Panc1 (cell line): ENCODE measurements at regions not wholly inside any gene's neighbourhood (a gene's known extent, or its start where the extent isn't known, plus 50 kb on each side); places are given as distances from the start of the nearest gene placed in this dataset.

Experiments
- ATAC-seq: fragments of 200-7000 bp; cut with Tn5 transposase; 2 replicates; pipeline ENCODE4 v1.9.1; 2020; ENCODE audit warnings: mild to moderate bottlenecking, moderate library complexity
- BruUV-seq: library from RNA; stranded (reverse); fragments of 400-500 nt; replicated peaks from 2 replicates; lab custom pipeline; 2021; lab: Mats Ljungman, UMichigan
- CTCF ChIA-PET: fragments of 300-600 bp; sonication (Branson Sonifier 250); formaldehyde crosslinking; loops from one replicate; lab custom pipeline; 2022; ENCODE audit warnings: antibody characterized with exemption; lab: Charles Lee
- POLR2A ChIA-PET: fragments of 300-600 bp; sonication (Branson Sonifier 250); formaldehyde crosslinking; loops from one replicate; lab custom pipeline; 2022; ENCODE audit warnings: antibody characterized with exemption; lab: Charles Lee
- DNase-seq: peaks from one replicate; pipeline ENCODE4 v3.0.0-alpha.2; 2010; ENCODE audit warnings: low read depth, low spot score
- H3K27ac ChIP-seq: 2 replicates; pipeline ENCODE4 v1.5.1; 2011; ENCODE audit warnings: mild to moderate bottlenecking, low read length, inconsistent platforms
- H3K27me3 ChIP-seq: fragments of 200-500 bp; sonication (Bioruptor generic); 2 replicates; pipeline ENCODE4 v1.6.0; 2014; ENCODE audit warnings: low read length, inconsistent platforms; ENCODE audit not compliant: control insufficient read depth, insufficient read depth
- H3K36me3 ChIP-seq: fragments of 200-500 bp; sonication (Bioruptor generic); 2 replicates; pipeline ENCODE4 v1.5.1; 2014; ENCODE audit warnings: inconsistent platforms, mild to moderate bottlenecking, low read length, moderate library complexity; ENCODE audit not compliant: control insufficient read depth, insufficient read depth
- H3K4me1 ChIP-seq: 2 replicates; pipeline ENCODE4 v1.5.1; 2011; ENCODE audit warnings: inconsistent platforms, mild to moderate bottlenecking, low read length, moderate library complexity; ENCODE audit not compliant: control insufficient read depth, insufficient read depth
- H3K4me3 ChIP-seq, 2 experiments: 2 replicates each; pipeline ENCODE4 v1.5.1; 2011 to 2012; ENCODE audit warnings: low read depth in 2 of 2, low read length in 2 of 2, mild to moderate bottlenecking in 2 of 2, inconsistent platforms in 1 of 2, moderate library complexity in 1 of 2
- H3K9me3 ChIP-seq: fragments of 200-500 bp; sonication (Bioruptor generic); 2 replicates; pipeline ENCODE4 v1.5.1; 2014; ENCODE audit warnings: low read depth, mild to moderate bottlenecking, inconsistent platforms, low read length, moderate library complexity; ENCODE audit not compliant: control insufficient read depth, insufficient read depth
- POLR2AphosphoS5 ChIP-seq: IDR thresholded peaks from 2 replicates; pipeline ENCODE4 v1.6.1; 2012; ENCODE audit warnings: mild to moderate bottlenecking, low read depth, low read length, moderate library complexity
- SIN3A ChIP-seq: IDR thresholded peaks from 2 replicates; pipeline ENCODE4 v1.6.1; 2012; ENCODE audit warnings: low read depth, mild to moderate bottlenecking, low read length, moderate library complexity, borderline replicate concordance; ENCODE audit not compliant: insufficient read depth
- TCF7L2 ChIP-seq: IDR thresholded peaks from 2 replicates; pipeline ENCODE4 v1.6.1; 2011; ENCODE audit warnings: mild to moderate bottlenecking, low read depth, low read length, inconsistent platforms
- in situ Hi-C: cut with HindIII; loops from 2 replicates; pipeline ENCODE4 v1.10.0; 2016; ENCODE audit warnings: low sequenced_read_pairs, low pct_unique_long_range_greater_than_20kb
- intact Hi-C: fragments of 100-400 bp; cut with micrococcal nuclease; formaldehyde crosslinking; loops from one replicate; pipeline ENCODE4 v1.10.0; 2022; ENCODE audit not compliant: unreplicated experiment
- TF ChIP-seq, protein P1 (sequence below), 2 experiments: IDR thresholded peaks; 2 replicates each; pipeline ENCODE4 v1.6.1; 2011 to 2012; ENCODE audit warnings: low read depth in 2 of 2, control low read depth in 1 of 2, low read length in 1 of 2, mild to moderate bottlenecking in 1 of 2, moderate library complexity in 1 of 2; ENCODE audit not compliant: insufficient read depth in 1 of 2
- TF ChIP-seq, protein P2 (sequence below): fragments of 450-650 bp; IDR thresholded peaks from 2 replicates; pipeline ENCODE4 v1.5.1; 2017; ENCODE audit warnings: mild to moderate bottlenecking

DNA sequence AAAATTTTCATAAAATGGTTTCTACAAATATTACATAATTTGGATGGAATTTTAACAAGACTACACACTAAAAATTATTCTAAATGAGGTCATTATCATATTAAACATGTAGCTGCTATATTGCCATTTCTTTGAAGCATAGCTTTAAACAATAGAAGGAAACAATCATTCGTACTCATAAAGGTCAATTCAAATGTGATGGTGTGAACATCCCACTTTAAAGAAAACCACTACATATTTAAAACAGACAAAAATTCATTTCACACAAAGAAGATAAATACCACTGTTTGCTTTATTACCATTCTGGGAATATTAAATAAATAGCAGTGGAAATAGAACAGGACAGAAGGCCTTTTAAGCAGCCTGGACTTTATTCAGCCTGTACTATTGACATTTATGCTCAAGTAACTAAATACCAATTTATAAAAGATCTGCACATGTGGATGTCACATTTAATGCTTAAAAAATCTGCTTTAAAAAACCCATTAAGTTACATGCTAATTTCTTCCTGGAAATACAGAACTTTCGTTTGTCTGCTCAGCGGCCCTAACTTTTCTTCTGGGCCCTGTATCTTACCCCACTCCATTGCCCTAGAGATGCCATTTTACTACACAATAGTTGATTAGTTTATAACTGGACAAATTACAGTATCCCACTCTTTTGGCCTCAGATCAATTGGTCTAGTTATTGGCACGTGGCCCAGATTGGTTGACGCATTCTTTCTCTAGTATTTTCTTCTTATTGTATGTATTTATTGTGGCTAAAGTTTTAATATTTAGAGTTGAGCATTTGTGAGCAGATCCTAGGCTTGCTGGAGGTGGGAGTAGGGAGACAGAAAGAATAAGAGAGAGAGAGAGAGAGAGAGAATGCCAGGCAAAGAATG is 215.1 kb upstream of the SPRY2 start:
- ChIA-PET POLR2A (no interaction called here), CTCF (no interaction called here)
- no peak for DNase-seq
- in situ Hi-C loops (no loop called here), intact Hi-C loops (no loop called here)
- BruUV-seq, result no TSS peak
- no peaks in the 10 kb centered on the region for H3K4me1 ChIP-seq
- no peak for ATAC-seq
- no peaks in the 10 kb centered on the region for H3K36me3 ChIP-seq
- H3K27me3 ChIP-seq, result no peaks in the 10 kb centered on the region
- no peaks in the 10 kb centered on the region for H3K9me3 ChIP-seq
- H3K27ac ChIP-seq, result no peak overlapping the region
- TF ChIP-seq SIN3A (no peak), POLR2AphosphoS5 (no peak), TCF7L2 (no peak)
- TF ChIP-seq, protein P1, sequence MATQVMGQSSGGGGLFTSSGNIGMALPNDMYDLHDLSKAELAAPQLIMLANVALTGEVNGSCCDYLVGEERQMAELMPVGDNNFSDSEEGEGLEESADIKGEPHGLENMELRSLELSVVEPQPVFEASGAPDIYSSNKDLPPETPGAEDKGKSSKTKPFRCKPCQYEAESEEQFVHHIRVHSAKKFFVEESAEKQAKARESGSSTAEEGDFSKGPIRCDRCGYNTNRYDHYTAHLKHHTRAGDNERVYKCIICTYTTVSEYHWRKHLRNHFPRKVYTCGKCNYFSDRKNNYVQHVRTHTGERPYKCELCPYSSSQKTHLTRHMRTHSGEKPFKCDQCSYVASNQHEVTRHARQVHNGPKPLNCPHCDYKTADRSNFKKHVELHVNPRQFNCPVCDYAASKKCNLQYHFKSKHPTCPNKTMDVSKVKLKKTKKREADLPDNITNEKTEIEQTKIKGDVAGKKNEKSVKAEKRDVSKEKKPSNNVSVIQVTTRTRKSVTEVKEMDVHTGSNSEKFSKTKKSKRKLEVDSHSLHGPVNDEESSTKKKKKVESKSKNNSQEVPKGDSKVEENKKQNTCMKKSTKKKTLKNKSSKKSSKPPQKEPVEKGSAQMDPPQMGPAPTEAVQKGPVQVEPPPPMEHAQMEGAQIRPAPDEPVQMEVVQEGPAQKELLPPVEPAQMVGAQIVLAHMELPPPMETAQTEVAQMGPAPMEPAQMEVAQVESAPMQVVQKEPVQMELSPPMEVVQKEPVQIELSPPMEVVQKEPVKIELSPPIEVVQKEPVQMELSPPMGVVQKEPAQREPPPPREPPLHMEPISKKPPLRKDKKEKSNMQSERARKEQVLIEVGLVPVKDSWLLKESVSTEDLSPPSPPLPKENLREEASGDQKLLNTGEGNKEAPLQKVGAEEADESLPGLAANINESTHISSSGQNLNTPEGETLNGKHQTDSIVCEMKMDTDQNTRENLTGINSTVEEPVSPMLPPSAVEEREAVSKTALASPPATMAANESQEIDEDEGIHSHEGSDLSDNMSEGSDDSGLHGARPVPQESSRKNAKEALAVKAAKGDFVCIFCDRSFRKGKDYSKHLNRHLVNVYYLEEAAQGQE (IDR thresholded peaks at IDR 0.05; ENCODE audit: insufficient read depth in 1 of 2, low read depth in 2 of 2, low read length in 1 of 2), result no peak
- TF ChIP-seq, protein P2, sequence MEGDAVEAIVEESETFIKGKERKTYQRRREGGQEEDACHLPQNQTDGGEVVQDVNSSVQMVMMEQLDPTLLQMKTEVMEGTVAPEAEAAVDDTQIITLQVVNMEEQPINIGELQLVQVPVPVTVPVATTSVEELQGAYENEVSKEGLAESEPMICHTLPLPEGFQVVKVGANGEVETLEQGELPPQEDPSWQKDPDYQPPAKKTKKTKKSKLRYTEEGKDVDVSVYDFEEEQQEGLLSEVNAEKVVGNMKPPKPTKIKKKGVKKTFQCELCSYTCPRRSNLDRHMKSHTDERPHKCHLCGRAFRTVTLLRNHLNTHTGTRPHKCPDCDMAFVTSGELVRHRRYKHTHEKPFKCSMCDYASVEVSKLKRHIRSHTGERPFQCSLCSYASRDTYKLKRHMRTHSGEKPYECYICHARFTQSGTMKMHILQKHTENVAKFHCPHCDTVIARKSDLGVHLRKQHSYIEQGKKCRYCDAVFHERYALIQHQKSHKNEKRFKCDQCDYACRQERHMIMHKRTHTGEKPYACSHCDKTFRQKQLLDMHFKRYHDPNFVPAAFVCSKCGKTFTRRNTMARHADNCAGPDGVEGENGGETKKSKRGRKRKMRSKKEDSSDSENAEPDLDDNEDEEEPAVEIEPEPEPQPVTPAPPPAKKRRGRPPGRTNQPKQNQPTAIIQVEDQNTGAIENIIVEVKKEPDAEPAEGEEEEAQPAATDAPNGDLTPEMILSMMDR, result no peak
- no peak overlapping the region for H3K4me3 ChIP-seq

DNA sequence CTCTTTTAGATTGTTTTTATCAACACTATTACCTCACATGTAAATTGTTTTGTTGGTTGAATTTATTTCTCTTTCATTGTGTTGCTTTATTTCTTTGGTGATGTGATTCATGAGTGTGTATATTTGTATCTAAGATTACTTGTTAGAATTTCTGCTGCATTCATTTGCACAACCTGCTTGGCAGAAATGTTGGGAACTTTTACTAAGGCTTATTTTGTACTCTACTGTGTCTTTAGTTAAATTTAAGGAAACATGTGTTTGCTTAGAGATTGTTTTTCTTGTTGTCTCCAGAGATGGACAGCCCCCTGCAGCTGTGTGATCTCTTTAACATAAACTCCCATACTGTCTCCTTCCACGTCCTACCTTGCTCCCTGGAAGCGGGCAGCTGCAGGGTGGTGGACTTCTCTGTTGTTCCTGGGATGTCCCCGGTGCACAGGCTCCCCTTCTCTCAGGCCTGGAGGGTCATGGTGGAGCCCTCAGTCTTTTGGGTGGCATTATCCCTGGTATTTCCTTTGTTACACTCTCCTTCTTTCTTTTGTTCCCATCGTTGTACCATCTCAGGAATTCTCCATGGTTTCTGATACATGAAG is 212.0 kb upstream of the SPRY2 start:
- in situ Hi-C loops, result no loop called here
- ATAC-seq (no peak), DNase-seq (no peak)
- no TSS peak for BruUV-seq
- Histone ChIP-seq H3K4me1 (no peaks in the 10 kb centered on the region), H3K36me3 (no peaks in the 10 kb centered on the region), H3K9me3 (no peaks in the 10 kb centered on the region), H3K27me3 (no peaks in the 10 kb centered on the region), H3K4me3 (no peak overlapping the region), H3K27ac (no peak overlapping the region)
- TF ChIP-seq POLR2AphosphoS5, result no peak
- TF ChIP-seq, protein P1 (IDR thresholded peaks at IDR 0.05; ENCODE audit: insufficient read depth in 1 of 2, low read depth in 2 of 2, low read length in 1 of 2), result no peak
- TF ChIP-seq SIN3A, result no peak
- TF ChIP-seq, protein P2, result no peak
- TF ChIP-seq TCF7L2, result no peak
- CTCF ChIA-PET, result no interaction called here
- POLR2A ChIA-PET, result no interaction called here
- intact Hi-C loops, result no loop called here
